SK-N-SH treated with all-trans-retinoic acid at 6 μM for 48 hours (cell line): ENCODE measurements at regions not wholly inside any gene's neighbourhood (a gene's known extent, or its start where the extent isn't known, plus 50 kb on each side); places are given as distances from the start of the nearest gene placed in this dataset.

Source experiments
- ATAC-seq: fragments of 200-7000 bp; cut with Tn5 transposase; 3 replicates; pipeline ENCODE4 v1.9.1; 2020; ENCODE audit warnings: mild to moderate bottlenecking, moderate library complexity
- ARNTL ChIP-seq: fragments of 450-650 bp; formaldehyde crosslinking; IDR thresholded peaks from 2 replicates; pipeline ENCODE4 v1.5.0; 2020; ENCODE audit warnings: low read depth, mild to moderate bottlenecking, moderate library complexity, borderline replicate concordance
- BACH2 ChIP-seq: fragments of 250-450 bp; sonication (Bioruptor Pico); IDR thresholded peaks from 2 replicates; pipeline ENCODE4 v1.9.0; 2021; ENCODE audit warnings: mild to moderate bottlenecking, borderline replicate concordance
- CSDC2 ChIP-seq: fragments of 250-450 bp; sonication (Bioruptor Pico); IDR thresholded peaks from 2 replicates; pipeline ENCODE4 v1.5.0; 2020; ENCODE audit warnings: mild to moderate bottlenecking, moderate library complexity
- ESRRG ChIP-seq: fragments of 250-450 bp; sonication (Bioruptor Pico); IDR thresholded peaks from 2 replicates; pipeline ENCODE4 v1.6.1; 2021; ENCODE audit warnings: mild to moderate bottlenecking
- GLIS3 ChIP-seq: fragments of 250-450 bp; sonication (Bioruptor Pico); IDR thresholded peaks from 2 replicates; pipeline ENCODE4 v1.5.0; 2020; ENCODE audit warnings: mild to moderate bottlenecking, moderate library complexity
- ISL1 ChIP-seq: fragments of 250-450 bp; sonication (Bioruptor Pico); IDR thresholded peaks from 2 replicates; pipeline ENCODE4 v2.1.2; 2022; ENCODE audit warnings: mild to moderate bottlenecking, moderate library complexity
- OSR1 ChIP-seq: fragments of 250-450 bp; sonication (Bioruptor Pico); IDR thresholded peaks from 2 replicates; pipeline ENCODE4 v1.8.0; 2022; ENCODE audit warnings: moderate library complexity, mild to moderate bottlenecking, inconsistent platforms
- PPARA ChIP-seq: fragments of 250-450 bp; sonication (Bioruptor Pico); IDR thresholded peaks from 2 replicates; pipeline ENCODE4 v1.5.0; 2020; ENCODE audit warnings: mild to moderate bottlenecking, borderline replicate concordance
- RARB ChIP-seq: fragments of 250-450 bp; sonication (Bioruptor Pico); IDR thresholded peaks from 2 replicates; pipeline ENCODE4 v1.8.0; 2021; ENCODE audit warnings: mild to moderate bottlenecking, moderate library complexity
- SNAI2 ChIP-seq: fragments of 250-450 bp; sonication (Bioruptor Pico); IDR thresholded peaks from 2 replicates; pipeline ENCODE4 v1.5.0; 2020; ENCODE audit warnings: mild to moderate bottlenecking, moderate library complexity
- TCF4 ChIP-seq: fragments of 250-450 bp; sonication (Bioruptor Pico); IDR thresholded peaks from 2 replicates; pipeline ENCODE4 v1.8.0; 2021; ENCODE audit warnings: mild to moderate bottlenecking, moderate library complexity, borderline replicate concordance
- TOX ChIP-seq: fragments of 250-450 bp; sonication (Bioruptor Pico); IDR thresholded peaks from 2 replicates; pipeline ENCODE4 v1.8.0; 2021; ENCODE audit warnings: mild to moderate bottlenecking, moderate library complexity, borderline replicate concordance
- ZC3H10 ChIP-seq: fragments of 250-450 bp; sonication (Bioruptor Pico); IDR thresholded peaks from 2 replicates; pipeline ENCODE4 v1.5.1; 2021; ENCODE audit warnings: mild to moderate bottlenecking, moderate library complexity
- ZNF565 ChIP-seq: fragments of 450-650 bp; formaldehyde crosslinking; conservative IDR thresholded peaks from 2 replicates; pipeline ENCODE4 v1.5.0; 2020; ENCODE audit warnings: low read depth, mild to moderate bottlenecking, moderate library complexity
- ZNF70 ChIP-seq: fragments of 450-650 bp; formaldehyde crosslinking; IDR thresholded peaks from 2 replicates; pipeline ENCODE4 v1.5.0; 2020; ENCODE audit warnings: mild to moderate bottlenecking, moderate library complexity
- ZNF8 ChIP-seq: fragments of 450-650 bp; formaldehyde crosslinking; IDR thresholded peaks from 2 replicates; pipeline ENCODE4 v1.5.0; 2020; ENCODE audit warnings: mild to moderate bottlenecking, moderate library complexity
- TF ChIP-seq, protein P1 (sequence below): fragments of 250-450 bp; sonication (Bioruptor Pico); IDR thresholded peaks from 2 replicates; pipeline ENCODE4 v1.8.0; 2020; ENCODE audit warnings: mild to moderate bottlenecking, moderate library complexity, borderline replicate concordance
- TF ChIP-seq, protein P2 (sequence below): fragments of 250-450 bp; sonication (Bioruptor Pico); IDR thresholded peaks from 2 replicates; pipeline ENCODE4 v1.5.0; 2020; ENCODE audit warnings: mild to moderate bottlenecking, moderate library complexity
- TF ChIP-seq, protein P3 (sequence below): fragments of 250-450 bp; sonication (Bioruptor Pico); IDR thresholded peaks from 2 replicates; pipeline ENCODE4 v1.5.1; 2021; ENCODE audit warnings: mild to moderate bottlenecking, moderate library complexity
- TF ChIP-seq, protein P4 (sequence below): fragments of 250-450 bp; sonication (Bioruptor Pico); IDR thresholded peaks from 2 replicates; pipeline ENCODE4 v1.8.0; 2021; ENCODE audit warnings: low read depth, mild to moderate bottlenecking, moderate library complexity, borderline replicate concordance
- TF ChIP-seq, protein P5 (sequence below): fragments of 250-450 bp; sonication (Bioruptor Pico); IDR thresholded peaks from 2 replicates; pipeline ENCODE4 v1.5.1; 2020; ENCODE audit warnings: low read depth, mild to moderate bottlenecking, moderate library complexity

DNA sequence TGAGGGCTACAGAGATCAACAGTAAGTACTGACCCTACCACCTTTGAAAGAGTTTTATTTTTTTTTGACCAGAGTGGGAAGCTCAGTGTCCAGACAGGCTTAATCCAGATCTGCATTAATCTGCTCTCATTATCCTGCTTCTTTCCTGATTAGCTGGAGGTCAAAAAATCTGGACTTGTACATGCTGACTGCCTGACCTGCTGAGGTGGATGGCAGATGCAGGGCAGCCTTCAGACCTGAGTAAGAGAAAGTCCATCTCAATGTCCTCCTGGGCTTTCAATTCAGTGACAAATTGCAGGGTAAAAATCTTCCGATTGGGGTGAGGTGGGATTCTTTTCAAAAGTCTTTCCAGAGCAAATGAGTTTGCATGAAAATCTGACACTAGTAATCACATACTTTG, 998.8 kb upstream of the PIK3C3 start:
- TF ChIP-seq ISL1 (CRISPR knock-in tag) (no peak), RARB (CRISPR knock-in tag) (no peak), PPARA (CRISPR knock-in tag) (no peak), SNAI2 (CRISPR knock-in tag) (no peak), ZNF8 (CRISPR knock-in tag) (no peak), BACH2 (CRISPR knock-in tag) (no peak), ZNF565 (CRISPR knock-in tag) (no peak), OSR1 (CRISPR knock-in tag) (no peak)
- TF ChIP-seq, protein P1, sequence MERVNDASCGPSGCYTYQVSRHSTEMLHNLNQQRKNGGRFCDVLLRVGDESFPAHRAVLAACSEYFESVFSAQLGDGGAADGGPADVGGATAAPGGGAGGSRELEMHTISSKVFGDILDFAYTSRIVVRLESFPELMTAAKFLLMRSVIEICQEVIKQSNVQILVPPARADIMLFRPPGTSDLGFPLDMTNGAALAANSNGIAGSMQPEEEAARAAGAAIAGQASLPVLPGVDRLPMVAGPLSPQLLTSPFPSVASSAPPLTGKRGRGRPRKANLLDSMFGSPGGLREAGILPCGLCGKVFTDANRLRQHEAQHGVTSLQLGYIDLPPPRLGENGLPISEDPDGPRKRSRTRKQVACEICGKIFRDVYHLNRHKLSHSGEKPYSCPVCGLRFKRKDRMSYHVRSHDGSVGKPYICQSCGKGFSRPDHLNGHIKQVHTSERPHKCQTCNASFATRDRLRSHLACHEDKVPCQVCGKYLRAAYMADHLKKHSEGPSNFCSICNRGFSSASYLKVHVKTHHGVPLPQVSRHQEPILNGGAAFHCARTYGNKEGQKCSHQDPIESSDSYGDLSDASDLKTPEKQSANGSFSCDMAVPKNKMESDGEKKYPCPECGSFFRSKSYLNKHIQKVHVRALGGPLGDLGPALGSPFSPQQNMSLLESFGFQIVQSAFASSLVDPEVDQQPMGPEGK (CRISPR knock-in tag): no peak
- ATAC-seq: no peak

DNA sequence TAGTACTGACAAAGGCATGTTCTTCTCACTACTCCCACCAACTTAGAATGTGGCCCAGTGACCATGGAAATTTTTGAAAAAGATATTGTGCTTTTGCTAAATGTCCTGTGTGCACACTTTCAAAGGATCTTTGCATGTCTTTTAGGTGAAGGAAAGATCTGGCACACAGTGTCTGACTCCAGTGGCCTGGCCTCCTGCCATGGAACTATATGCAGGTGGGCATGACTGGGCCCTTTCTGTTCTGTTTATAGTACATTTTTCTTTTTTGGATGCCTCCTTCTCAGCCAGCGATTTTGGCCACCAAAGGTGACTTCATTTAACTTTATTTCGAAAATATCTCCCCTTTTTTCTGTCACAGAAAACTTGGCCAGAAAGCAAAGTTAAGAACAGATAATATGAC, 999.7 kb upstream of the PIK3C3 start:
- ATAC-seq: no peak
- no peak for TF ChIP-seq SNAI2 (CRISPR knock-in tag)

DNA sequence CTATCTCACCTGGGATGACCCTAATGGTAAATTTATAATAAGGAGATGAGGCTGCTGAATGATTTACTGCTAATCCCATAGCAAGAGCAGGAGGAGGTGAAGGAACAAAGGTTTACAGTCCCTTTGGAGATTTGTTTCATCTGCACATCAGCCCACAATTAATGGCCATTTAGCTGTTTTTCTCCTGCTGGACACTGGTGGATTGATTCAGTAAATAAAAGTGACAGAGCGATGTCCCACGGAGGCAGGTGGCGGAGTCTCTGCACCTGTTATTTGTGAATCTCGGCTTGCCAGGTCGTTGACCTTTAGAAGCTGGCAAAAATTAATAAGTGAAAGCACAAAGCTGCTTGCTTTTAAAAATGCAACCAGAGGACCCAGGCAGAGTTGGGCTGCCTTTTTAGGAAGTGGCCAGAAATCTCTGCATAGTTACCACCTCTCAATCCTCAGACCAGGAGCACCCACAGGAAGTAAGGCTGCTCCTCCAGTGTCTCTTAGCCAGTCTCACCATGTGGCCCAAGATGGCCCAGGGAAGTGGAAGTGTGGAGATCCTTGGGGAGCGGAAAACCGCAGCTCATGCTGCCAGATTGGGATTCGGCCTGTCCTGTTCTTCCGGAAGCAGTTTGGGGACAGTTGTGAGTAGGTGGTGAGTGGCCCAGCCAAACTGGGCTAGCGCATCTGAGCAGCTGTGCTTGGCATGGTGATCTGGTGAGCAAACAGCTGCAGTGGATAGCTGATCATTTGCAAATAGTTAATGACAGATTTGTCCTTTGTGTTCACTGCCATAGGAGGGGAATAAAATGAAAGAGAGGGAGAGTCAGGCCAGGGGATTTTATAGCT, 1005.7 kb upstream of the PIK3C3 start:
- ATAC-seq: no peak
- TF ChIP-seq SNAI2 (CRISPR knock-in tag) (no peak), ZNF70 (no peak)
- TF ChIP-seq, protein P2, sequence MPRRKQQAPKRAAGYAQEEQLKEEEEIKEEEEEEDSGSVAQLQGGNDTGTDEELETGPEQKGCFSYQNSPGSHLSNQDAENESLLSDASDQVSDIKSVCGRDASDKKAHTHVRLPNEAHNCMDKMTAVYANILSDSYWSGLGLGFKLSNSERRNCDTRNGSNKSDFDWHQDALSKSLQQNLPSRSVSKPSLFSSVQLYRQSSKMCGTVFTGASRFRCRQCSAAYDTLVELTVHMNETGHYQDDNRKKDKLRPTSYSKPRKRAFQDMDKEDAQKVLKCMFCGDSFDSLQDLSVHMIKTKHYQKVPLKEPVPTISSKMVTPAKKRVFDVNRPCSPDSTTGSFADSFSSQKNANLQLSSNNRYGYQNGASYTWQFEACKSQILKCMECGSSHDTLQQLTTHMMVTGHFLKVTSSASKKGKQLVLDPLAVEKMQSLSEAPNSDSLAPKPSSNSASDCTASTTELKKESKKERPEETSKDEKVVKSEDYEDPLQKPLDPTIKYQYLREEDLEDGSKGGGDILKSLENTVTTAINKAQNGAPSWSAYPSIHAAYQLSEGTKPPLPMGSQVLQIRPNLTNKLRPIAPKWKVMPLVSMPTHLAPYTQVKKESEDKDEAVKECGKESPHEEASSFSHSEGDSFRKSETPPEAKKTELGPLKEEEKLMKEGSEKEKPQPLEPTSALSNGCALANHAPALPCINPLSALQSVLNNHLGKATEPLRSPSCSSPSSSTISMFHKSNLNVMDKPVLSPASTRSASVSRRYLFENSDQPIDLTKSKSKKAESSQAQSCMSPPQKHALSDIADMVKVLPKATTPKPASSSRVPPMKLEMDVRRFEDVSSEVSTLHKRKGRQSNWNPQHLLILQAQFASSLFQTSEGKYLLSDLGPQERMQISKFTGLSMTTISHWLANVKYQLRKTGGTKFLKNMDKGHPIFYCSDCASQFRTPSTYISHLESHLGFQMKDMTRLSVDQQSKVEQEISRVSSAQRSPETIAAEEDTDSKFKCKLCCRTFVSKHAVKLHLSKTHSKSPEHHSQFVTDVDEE: no peak

DNA sequence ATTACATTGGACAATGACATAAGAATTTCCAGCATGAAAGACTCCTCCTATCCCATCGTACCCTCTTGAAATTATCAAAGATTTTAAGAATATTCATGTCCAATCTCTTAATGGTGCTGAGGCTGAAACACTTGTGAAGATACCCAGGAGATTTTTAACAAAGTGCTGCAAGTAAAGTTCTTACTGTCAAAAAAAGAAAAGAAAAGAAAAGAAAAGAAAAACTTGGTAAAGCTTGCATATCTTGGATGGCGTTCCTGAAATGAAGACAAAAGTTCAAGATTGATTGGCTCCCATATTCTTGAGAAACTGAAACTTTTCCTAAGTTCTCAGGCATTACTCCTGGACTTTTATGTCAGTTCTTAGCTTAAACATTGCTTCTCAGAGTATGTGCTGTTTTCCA, 1010.5 kb upstream of the PIK3C3 start:
- ATAC-seq: no peak
- TF ChIP-seq ESRRG (CRISPR knock-in tag) (no peak), RARB (CRISPR knock-in tag) (no peak), TCF4 (CRISPR knock-in tag) (no peak), TOX (CRISPR knock-in tag) (no peak), ISL1 (CRISPR knock-in tag) (no peak), ARNTL (CRISPR knock-in tag) (no peak), ZNF8 (CRISPR knock-in tag) (no peak), SNAI2 (CRISPR knock-in tag) (no peak), ZC3H10 (CRISPR knock-in tag) (no peak), BACH2 (CRISPR knock-in tag) (no peak), CSDC2 (CRISPR knock-in tag) (no peak), GLIS3 (CRISPR knock-in tag) (no peak)
- TF ChIP-seq, protein P2: no peak
- TF ChIP-seq, protein P3, sequence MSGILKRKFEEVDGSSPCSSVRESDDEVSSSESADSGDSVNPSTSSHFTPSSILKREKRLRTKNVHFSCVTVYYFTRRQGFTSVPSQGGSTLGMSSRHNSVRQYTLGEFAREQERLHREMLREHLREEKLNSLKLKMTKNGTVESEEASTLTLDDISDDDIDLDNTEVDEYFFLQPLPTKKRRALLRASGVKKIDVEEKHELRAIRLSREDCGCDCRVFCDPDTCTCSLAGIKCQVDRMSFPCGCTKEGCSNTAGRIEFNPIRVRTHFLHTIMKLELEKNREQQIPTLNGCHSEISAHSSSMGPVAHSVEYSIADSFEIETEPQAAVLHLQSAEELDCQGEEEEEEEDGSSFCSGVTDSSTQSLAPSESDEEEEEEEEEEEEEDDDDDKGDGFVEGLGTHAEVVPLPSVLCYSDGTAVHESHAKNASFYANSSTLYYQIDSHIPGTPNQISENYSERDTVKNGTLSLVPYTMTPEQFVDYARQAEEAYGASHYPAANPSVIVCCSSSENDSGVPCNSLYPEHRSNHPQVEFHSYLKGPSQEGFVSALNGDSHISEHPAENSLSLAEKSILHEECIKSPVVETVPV: no peak
- TF ChIP-seq, protein P4, sequence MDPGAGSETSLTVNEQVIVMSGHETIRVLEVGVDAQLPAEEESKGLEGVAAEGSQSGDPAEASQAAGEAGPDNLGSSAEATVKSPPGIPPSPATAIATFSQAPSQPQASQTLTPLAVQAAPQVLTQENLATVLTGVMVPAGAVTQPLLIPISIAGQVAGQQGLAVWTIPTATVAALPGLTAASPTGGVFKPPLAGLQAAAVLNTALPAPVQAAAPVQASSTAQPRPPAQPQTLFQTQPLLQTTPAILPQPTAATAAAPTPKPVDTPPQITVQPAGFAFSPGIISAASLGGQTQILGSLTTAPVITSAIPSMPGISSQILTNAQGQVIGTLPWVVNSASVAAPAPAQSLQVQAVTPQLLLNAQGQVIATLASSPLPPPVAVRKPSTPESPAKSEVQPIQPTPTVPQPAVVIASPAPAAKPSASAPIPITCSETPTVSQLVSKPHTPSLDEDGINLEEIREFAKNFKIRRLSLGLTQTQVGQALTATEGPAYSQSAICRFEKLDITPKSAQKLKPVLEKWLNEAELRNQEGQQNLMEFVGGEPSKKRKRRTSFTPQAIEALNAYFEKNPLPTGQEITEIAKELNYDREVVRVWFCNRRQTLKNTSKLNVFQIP: no peak
- TF ChIP-seq, protein P5, sequence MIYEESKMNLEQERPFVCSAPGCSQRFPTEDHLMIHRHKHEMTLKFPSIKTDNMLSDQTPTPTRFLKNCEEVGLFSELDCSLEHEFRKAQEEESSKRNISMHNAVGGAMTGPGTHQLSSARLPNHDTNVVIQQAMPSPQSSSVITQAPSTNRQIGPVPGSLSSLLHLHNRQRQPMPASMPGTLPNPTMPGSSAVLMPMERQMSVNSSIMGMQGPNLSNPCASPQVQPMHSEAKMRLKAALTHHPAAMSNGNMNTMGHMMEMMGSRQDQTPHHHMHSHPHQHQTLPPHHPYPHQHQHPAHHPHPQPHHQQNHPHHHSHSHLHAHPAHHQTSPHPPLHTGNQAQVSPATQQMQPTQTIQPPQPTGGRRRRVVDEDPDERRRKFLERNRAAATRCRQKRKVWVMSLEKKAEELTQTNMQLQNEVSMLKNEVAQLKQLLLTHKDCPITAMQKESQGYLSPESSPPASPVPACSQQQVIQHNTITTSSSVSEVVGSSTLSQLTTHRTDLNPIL (CRISPR knock-in tag): no peak
- TF ChIP-seq, protein P1 (CRISPR knock-in tag): no peak
